K562 (cell line): ENCODE measurements at regions not wholly inside any gene's neighbourhood (a gene's known extent, or its start where the extent isn't known, plus 50 kb on each side); places are given as distances from the start of the nearest gene placed in this dataset.

Source experiments
- CBX2 ChIP-seq: fragments of 200-600 bp; sonication (generic); IDR thresholded peaks from one replicate; pipeline ENCODE4 v1.6.1; 2012; ENCODE audit warnings: mild to moderate bottlenecking, low read length, inconsistent platforms; ENCODE audit not compliant: insufficient read depth, poor library complexity, severe bottlenecking
- ETS2 ChIP-seq: IDR thresholded peaks from 2 replicates; pipeline ENCODE4 v1.6.1; 2016; ENCODE audit warnings: borderline replicate concordance, missing genetic modification characterization, mild to moderate bottlenecking, moderate library complexity, missing compliant biosample characterization; ENCODE audit not compliant: poor library complexity, severe bottlenecking
- HSF4 ChIP-seq: fragments of 250-450 bp; sonication (Bioruptor Pico); IDR thresholded peaks from 2 replicates; pipeline ENCODE4 v2.1.2; 2022; ENCODE audit warnings: mild to moderate bottlenecking, moderate library complexity, borderline replicate concordance
- JUND ChIP-seq, 2 experiments: IDR thresholded peaks; 2 replicates in 1 of 2; 3 replicates in 1 of 2; pipeline ENCODE4 v1.6.1; 2011; ENCODE audit warnings: borderline replicate concordance in 2 of 2, low read depth in 2 of 2, low read length in 2 of 2, improper control_type of control experiment in 1 of 2, missing biosample characterization in 1 of 2, missing genetic modification characterization in 1 of 2, missing genetic modification reagents in 1 of 2
- PTRF ChIP-seq: fragments of 450-650 bp; IDR thresholded peaks from 2 replicates; pipeline ENCODE4 v1.6.1; 2016; ENCODE audit warnings: mild to moderate bottlenecking, missing genetic modification characterization, missing compliant biosample characterization
- SMC3 ChIP-seq: conservative IDR thresholded peaks from 2 replicates; pipeline ENCODE4 v1.6.1; 2011; ENCODE audit warnings: low read depth, low read length, improper control_type of control experiment; ENCODE audit not compliant: insufficient read depth
- SRF ChIP-seq, 2 experiments: fragments of 250-450, 450-650 bp in 1 of 2; sonication (Bioruptor Pico) in 1 of 2; sonication (generic) in 1 of 2; formaldehyde crosslinking; IDR thresholded peaks; 2 replicates each; pipeline versions ENCODE4 v1.5.0 to v1.5.1; 2020 to 2022; ENCODE audit warnings: mild to moderate bottlenecking in 1 of 2, missing genetic modification reagents in 1 of 2
- STAG1 ChIP-seq: sonication (generic); formaldehyde crosslinking; IDR thresholded peaks from 2 replicates; pipeline ENCODE4 v1.5.0; 2020; ENCODE audit warnings: missing genetic modification reagents, borderline replicate concordance
- ZC3H11A ChIP-seq: IDR thresholded peaks from 2 replicates; pipeline ENCODE4 v1.6.1; 2012; ENCODE audit warnings: low read depth, low read length, improper control_type of control experiment
- ZNF316 ChIP-seq: fragments of 450-650 bp; IDR thresholded peaks from 2 replicates; pipeline ENCODE4 v1.6.1; 2016
- TF ChIP-seq, protein P1 (sequence below), 2 experiments: fragments of 450-650 bp in 1 of 2; sonication (generic) in 1 of 2; formaldehyde crosslinking in 1 of 2; IDR thresholded peaks in 1 of 2; conservative IDR thresholded peaks in 1 of 2; 2 replicates each; pipeline versions ENCODE4 v1.6.1 to v1.8.1; 2016 to 2023; ENCODE audit warnings: mild to moderate bottlenecking in 2 of 2, moderate library complexity in 2 of 2, inconsistent platforms in 1 of 2, missing genetic modification reagents in 1 of 2
- TF ChIP-seq, protein P2 (sequence below), 2 experiments: IDR thresholded peaks in 1 of 2; conservative IDR thresholded peaks in 1 of 2; 2 replicates each; pipeline ENCODE4 v1.6.1; 2016; ENCODE audit warnings: low read depth in 2 of 2, mild to moderate bottlenecking in 1 of 2, missing compliant biosample characterization in 1 of 2, missing genetic modification characterization in 1 of 2, moderate library complexity in 1 of 2
- TF ChIP-seq, protein P3 (sequence below): sonication (generic); formaldehyde crosslinking; IDR thresholded peaks from 2 replicates; pipeline ENCODE4 v1.8.1; 2023; ENCODE audit warnings: mild to moderate bottlenecking, missing genetic modification reagents
- TF ChIP-seq, protein P4 (sequence below): sonication (generic); formaldehyde crosslinking; IDR thresholded peaks from 2 replicates; pipeline ENCODE4 v1.8.0; 2022; ENCODE audit warnings: mild to moderate bottlenecking, low read depth, missing genetic modification reagents
- TF ChIP-seq, protein P5 (sequence below), 2 experiments: fragments of 250-450 bp in 1 of 2; fragments of 450-650 bp in 1 of 2; sonication (Bioruptor Pico) in 1 of 2; IDR thresholded peaks; 2 replicates each; pipeline versions ENCODE4 v1.6.1 to v1.8.0; 2016 to 2021; ENCODE audit warnings: mild to moderate bottlenecking in 2 of 2, moderate library complexity in 2 of 2, missing compliant biosample characterization in 1 of 2, missing genetic modification characterization in 1 of 2

DNA sequence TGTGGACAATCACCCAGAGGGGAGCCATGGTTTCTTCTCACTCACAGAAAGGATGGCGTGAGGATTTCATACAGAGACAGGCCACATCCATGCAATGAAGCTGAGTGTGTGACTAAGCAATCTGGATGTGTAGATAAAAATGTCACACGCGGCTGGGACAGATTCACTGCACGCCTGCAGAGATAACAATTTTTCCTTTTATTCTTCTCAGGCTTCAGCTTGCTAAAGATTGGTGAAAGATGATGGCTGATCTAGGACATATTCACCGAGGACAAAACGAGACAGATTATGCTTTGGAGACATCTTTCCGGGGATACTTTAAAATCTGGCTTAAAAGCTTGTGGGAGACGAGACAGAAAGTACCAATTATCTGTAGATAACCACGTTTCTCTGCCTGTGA, 313.9 kb upstream of the TRPC7 start (continued):
- TF ChIP-seq, protein P1, sequence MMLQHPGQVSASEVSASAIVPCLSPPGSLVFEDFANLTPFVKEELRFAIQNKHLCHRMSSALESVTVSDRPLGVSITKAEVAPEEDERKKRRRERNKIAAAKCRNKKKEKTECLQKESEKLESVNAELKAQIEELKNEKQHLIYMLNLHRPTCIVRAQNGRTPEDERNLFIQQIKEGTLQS (IDR thresholded peaks at IDR 0.05) = peak; percentile 34; the same call in 1 of the 2 replicates
- TF ChIP-seq, protein P1 (CRISPR knock-in tag; conservative IDR thresholded peaks at IDR 0.05) = no peak
- TF ChIP-seq CBX2 (no peak), ZNF316 (no peak; the same call in 1 of the 2 replicates), SMC3 (no peak), JUND (IDR thresholded peaks at IDR 0.05; ENCODE audit: borderline replicate concordance, low read depth, low read length) (peak; percentile 71; the same call in 1 of the 2 replicates), JUND (tag; IDR thresholded peaks at IDR 0.05; ENCODE audit: borderline replicate concordance, low read depth, low read length) (no peak; the same call in 2 of the 3 replicates), ETS2 (tag) (no peak), STAG1 (CRISPR knock-in tag) (no peak), PTRF (tag) (no peak), SRF (CRISPR knock-in tag; IDR thresholded peaks at IDR 0.05) (no peak), HSF4 (CRISPR knock-in tag) (no peak), ZC3H11A (no peak)
- TF ChIP-seq, protein P2, sequence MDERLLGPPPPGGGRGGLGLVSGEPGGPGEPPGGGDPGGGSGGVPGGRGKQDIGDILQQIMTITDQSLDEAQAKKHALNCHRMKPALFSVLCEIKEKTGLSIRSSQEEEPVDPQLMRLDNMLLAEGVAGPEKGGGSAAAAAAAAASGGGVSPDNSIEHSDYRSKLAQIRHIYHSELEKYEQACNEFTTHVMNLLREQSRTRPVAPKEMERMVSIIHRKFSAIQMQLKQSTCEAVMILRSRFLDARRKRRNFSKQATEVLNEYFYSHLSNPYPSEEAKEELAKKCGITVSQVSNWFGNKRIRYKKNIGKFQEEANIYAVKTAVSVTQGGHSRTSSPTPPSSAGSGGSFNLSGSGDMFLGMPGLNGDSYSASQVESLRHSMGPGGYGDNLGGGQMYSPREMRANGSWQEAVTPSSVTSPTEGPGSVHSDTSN (CRISPR knock-in tag; IDR thresholded peaks at IDR 0.05; ENCODE audit: low read depth) = no peak
- TF ChIP-seq, protein P2 (tag; conservative IDR thresholded peaks at IDR 0.05; ENCODE audit: low read depth) = peak; percentile 32; the same call in 1 of the 2 replicates
- TF ChIP-seq, protein P3, sequence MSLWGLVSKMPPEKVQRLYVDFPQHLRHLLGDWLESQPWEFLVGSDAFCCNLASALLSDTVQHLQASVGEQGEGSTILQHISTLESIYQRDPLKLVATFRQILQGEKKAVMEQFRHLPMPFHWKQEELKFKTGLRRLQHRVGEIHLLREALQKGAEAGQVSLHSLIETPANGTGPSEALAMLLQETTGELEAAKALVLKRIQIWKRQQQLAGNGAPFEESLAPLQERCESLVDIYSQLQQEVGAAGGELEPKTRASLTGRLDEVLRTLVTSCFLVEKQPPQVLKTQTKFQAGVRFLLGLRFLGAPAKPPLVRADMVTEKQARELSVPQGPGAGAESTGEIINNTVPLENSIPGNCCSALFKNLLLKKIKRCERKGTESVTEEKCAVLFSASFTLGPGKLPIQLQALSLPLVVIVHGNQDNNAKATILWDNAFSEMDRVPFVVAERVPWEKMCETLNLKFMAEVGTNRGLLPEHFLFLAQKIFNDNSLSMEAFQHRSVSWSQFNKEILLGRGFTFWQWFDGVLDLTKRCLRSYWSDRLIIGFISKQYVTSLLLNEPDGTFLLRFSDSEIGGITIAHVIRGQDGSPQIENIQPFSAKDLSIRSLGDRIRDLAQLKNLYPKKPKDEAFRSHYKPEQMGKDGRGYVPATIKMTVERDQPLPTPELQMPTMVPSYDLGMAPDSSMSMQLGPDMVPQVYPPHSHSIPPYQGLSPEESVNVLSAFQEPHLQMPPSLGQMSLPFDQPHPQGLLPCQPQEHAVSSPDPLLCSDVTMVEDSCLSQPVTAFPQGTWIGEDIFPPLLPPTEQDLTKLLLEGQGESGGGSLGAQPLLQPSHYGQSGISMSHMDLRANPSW (CRISPR knock-in tag) = no peak
- TF ChIP-seq, protein P4, sequence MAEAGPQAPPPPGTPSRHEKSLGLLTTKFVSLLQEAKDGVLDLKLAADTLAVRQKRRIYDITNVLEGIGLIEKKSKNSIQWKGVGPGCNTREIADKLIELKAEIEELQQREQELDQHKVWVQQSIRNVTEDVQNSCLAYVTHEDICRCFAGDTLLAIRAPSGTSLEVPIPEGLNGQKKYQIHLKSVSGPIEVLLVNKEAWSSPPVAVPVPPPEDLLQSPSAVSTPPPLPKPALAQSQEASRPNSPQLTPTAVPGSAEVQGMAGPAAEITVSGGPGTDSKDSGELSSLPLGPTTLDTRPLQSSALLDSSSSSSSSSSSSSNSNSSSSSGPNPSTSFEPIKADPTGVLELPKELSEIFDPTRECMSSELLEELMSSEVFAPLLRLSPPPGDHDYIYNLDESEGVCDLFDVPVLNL = no peak
- TF ChIP-seq, protein P5, sequence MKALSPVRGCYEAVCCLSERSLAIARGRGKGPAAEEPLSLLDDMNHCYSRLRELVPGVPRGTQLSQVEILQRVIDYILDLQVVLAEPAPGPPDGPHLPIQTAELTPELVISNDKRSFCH (CRISPR knock-in tag; IDR thresholded peaks at IDR 0.05) = no peak
- TF ChIP-seq, protein P5 (tag; IDR thresholded peaks at IDR 0.05) = no peak
